Lower leg skin (tissue), 3 donors: ENCODE measurements at regions not wholly inside any gene's neighbourhood (a gene's known extent, or its start where the extent isn't known, plus 50 kb on each side); places are given as distances from the start of the nearest gene placed in this dataset.

ENCODE experiments used
- POLR2A ChIP-seq, 2 donors: fragments of 450-650 bp; IDR thresholded peaks; one replicate each; pipeline ENCODE4 v1.6.1; 2016 to 2017; ENCODE audit warnings: antibody characterized with exemption in 2 of 2, mild to moderate bottlenecking in 1 of 2, moderate library complexity in 1 of 2
- TF ChIP-seq, protein P1 (sequence below), 3 donors: fragments of 450-650 bp; IDR thresholded peaks; one replicate each; pipeline ENCODE4 v1.5.1; 2016; ENCODE audit warnings: antibody characterized with exemption in 3 of 3, mild to moderate bottlenecking in 3 of 3, moderate library complexity in 2 of 3

DNA sequence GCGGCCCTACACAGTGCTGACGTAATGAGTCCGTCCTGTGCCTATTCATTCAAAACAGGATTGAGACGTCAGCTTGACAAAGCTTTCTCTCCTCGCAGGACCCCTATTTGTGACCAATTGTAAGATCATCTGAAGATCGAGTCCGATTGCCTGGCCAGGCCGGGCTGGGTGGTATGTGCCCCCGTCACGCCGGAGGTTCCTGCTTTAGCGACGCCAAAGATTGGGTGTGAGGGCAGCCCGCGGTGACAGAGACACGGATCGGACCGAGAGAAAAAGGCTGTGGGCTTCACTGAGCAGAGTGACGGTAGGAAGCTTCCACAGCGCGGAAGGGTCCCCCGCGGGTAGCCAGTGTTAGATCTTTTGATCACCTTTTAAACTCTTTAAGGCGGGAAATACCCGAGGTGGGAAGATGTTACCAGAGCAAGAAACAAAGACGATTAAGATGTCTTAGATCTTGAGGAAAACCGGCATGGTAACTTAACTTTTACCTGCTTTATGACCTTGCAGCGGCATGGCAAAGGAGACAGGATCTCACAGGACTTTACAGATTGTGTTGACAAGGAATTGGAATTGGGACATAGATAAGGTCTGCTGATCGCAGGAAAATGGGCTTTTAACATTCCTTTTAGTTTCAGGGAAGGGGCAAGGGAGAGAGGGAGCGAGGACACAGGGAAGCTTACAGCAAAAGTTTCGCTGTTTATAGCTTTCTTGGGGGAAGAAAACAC, 220.0 kb downstream of the METTL4 start:
- TF ChIP-seq, protein P1, sequence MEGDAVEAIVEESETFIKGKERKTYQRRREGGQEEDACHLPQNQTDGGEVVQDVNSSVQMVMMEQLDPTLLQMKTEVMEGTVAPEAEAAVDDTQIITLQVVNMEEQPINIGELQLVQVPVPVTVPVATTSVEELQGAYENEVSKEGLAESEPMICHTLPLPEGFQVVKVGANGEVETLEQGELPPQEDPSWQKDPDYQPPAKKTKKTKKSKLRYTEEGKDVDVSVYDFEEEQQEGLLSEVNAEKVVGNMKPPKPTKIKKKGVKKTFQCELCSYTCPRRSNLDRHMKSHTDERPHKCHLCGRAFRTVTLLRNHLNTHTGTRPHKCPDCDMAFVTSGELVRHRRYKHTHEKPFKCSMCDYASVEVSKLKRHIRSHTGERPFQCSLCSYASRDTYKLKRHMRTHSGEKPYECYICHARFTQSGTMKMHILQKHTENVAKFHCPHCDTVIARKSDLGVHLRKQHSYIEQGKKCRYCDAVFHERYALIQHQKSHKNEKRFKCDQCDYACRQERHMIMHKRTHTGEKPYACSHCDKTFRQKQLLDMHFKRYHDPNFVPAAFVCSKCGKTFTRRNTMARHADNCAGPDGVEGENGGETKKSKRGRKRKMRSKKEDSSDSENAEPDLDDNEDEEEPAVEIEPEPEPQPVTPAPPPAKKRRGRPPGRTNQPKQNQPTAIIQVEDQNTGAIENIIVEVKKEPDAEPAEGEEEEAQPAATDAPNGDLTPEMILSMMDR (IDR thresholded peaks at IDR 0.05), result no peak
- TF ChIP-seq POLR2A (IDR thresholded peaks at IDR 0.05), result no peak
